D341Med (cell line): ENCODE measurements at regions not wholly inside any gene's neighbourhood (a gene's known extent, or its start where the extent isn't known, plus 50 kb on each side); places are given as distances from the start of the nearest gene placed in this dataset.

Source experiments
- DNase-seq: peaks from one replicate; pipeline ENCODE4 v3.0.0; 2012; ENCODE audit warnings: low spot score

GRCh38 chr14:84533791-84534190, 996.2 kb upstream of the FLRT2 start:
- DNase-seq: no peak

DNA sequence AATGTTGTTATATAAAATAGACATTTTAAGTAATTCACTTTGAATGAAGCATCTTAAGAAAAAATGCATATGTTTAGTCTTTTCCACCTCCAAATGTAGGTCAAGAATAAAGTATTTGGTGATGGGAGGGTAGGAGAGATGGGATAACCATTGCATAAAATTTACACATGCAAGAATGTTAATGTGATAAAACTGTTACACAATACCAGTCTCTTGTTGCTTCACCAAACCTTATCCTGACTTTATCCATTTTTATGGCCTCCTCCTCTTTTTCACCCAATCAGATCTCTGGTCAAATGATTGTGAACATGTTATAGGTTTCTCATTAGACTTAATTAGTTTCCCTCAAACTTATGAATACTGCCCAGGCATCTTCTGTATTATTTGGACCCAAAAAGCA, 994.5 kb upstream of the FLRT2 start:
- no peak for DNase-seq

DNA sequence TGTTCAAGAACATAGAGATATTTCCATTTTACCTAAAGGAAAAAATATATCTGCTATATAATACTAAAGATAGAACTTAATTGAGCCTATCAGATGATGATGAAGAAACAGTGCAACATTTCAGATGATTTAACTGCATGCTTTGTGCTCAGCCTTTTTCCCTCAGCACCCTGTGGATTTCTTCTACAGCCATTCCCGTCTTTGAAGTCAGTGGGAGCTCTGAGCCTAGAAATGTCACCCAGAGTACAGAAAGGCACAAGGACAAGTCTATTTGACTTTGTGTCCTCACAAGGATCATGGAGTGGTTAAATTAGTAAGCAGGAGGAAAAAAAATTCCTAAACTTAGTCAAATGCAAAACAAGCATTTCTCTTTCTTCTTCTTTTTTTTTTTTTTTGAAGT, 994.0 kb upstream of the FLRT2 start:
- DNase-seq: no peak

DNA sequence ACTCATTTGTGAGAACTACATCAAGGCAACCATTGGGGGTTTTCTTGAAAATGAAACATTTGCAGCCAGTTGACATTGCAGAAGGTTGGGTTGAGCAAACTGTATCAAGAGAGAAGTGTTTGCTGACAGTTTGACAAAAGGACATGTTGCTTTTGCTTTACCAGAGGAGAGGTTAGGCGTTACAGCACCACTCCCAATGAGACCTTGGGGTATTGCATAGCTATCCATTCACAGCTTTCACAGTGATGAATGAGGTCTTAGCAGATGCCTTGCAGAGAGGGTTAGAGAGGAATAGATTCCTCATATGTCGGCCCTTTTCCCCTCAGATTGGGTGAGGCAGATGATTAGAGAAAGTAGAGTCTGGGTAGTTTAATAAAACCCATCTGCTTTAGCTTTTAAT, 988.9 kb upstream of the FLRT2 start:
- no peak for DNase-seq

DNA sequence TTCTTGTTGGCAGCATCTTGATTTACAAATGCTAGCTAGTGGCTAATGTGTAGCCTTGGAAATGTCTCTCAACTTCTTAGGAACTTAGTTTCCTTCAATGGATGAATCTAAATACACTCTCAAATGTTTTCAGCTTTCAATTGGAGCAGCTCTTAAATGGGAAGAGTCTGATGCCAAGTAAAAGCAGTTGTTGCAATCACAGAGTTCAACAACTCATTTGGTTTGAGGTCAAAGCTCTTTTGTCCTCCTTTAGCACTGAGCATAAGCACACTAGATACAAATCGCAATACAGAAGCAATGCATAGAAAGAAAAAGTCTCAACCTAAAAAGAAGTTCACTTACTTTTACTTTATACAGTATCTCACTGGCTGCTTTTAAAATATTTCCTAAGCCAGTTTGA, 986.1 kb upstream of the FLRT2 start:
- no peak for DNase-seq

- no peak for DNase-seq
These were observed 985.3 kb upstream of the FLRT2 start for GRCh38 chr14:84544486-84545131.

DNA sequence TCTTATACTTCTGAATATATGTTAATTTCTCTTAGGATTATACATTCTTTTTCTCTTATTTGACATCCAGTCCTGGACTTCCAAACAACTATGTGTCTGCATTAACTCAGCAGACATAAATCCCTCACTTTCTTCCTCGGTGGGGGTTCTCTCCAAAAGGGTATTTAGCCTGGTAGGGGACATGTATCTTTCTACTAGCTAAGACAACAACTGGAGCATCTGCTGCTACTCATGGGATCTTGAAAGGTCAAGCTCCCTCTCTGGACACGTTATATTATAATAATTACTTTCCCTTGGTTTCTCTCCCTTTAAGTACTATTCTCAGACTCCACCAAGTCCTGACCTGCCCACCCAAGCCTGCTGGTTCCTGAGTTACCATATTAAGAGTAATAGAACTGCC, 983.7 kb upstream of the FLRT2 start:
- no peak for DNase-seq

- no peak for DNase-seq
These were observed 975.8 kb upstream of the FLRT2 start for GRCh38 chr14:84554136-84554535.

- DNase-seq: no peak
These were observed 974.5 kb upstream of the FLRT2 start for GRCh38 chr14:84555493-84555892.

GRCh38 chr14:84566109-84566508, 963.8 kb upstream of the FLRT2 start:
- no peak for DNase-seq

- DNase-seq: no peak
These were observed 954.3 kb upstream of the FLRT2 start for GRCh38 chr14:84575681-84576080.

GRCh38 chr14:84579292-84579691, 950.7 kb upstream of the FLRT2 start:
- no peak for DNase-seq

DNA sequence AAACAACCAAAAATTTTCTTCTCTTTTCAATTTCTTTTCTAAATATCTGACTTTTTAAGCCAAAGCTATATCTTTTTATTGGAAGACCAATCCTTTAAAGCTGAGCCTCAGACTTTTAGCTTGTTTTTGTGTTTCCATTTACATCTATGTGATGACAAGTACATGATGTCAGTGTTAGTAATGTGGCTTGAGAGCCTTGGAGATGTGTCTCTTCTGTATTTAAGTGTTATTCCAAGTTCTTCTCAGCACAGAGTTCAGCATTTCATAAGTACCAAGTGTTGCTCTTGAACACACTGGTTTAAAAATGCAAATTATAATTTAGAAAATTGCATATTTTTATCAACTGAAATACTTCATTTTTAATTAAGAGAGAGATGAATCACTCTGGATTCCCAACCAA, 948.9 kb upstream of the FLRT2 start:
- no peak for DNase-seq

DNA sequence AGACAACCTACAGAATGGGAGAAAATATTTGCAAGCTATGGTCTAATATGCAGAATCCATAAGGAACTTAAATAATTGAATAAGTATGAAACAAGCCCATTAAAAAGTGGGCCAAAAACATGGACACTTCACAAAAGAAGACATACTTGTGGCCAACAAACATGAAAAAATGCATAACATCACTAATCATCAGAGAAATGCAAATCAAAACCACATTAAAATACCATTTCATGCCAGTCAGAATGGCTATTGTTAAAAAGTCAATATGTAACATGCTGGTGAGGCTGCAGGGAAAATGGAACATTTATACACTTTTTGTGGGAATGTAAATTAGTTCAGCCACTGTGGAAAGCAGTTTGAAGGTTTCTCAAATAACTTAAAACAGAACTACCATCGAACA, 945.4 kb upstream of the FLRT2 start:
- no peak for DNase-seq

GRCh38 chr14:84591827-84592445, 938.0 kb upstream of the FLRT2 start:
- DNase-seq: no peak

GRCh38 chr14:84592770-84593169, 937.2 kb upstream of the FLRT2 start:
- DNase-seq: no peak

DNA sequence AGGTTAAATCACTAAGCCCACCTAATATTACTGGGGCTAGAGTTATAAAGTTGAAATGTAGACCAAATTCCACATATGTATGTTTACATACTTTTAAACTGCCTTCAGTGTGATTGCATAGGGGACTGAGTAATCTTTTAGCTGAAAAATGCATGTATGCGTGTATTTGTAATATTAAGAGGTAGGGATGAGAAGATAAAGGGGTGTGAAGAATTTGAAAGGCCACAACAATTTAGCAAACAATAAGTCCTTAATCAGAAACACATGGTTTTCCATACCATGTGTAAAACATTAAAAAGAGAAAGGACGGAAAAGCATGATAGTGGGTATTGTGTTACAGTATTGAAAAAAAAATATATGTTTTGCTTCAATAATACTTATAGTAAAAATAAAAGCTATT, 919.9 kb upstream of the FLRT2 start:
- no peak for DNase-seq

DNA sequence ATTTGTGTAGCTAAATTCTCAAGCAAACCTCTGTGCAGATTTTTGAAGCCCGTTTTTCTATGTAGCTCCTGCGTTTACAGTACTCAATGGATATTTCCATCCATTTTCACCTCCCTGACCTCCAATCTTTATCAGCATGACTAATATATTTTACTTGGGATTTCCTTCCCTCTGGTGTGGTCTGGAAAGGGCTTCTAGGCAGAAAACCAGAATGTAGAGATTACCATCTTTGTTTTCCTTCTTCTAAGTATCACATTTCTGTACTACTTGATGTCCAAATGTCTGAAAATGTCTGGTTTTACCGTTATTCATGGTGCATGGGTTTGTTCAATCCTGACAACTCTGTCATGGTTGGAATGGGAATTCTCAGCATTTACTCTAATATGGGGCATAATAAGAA, 907.6 kb upstream of the FLRT2 start:
- no peak for DNase-seq

DNA sequence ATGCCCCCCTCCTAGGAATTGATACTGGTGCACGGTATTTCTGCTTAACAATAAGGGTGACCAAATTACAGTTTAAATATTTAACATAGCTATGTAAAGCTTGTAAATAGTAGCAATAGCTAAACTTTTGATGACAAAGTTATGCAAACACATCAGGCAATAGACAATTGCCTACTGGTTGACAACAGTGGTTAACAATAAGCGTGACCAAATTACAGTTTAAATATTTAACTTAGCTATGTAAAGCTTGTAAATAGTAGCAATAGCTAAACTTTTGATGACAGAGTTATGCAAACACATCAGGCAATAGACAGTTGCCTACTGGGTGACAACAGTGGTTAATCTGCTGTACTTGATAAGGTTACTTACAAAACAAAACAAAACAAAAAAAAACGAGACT, 886.5 kb upstream of the FLRT2 start:
- no peak for DNase-seq

DNA sequence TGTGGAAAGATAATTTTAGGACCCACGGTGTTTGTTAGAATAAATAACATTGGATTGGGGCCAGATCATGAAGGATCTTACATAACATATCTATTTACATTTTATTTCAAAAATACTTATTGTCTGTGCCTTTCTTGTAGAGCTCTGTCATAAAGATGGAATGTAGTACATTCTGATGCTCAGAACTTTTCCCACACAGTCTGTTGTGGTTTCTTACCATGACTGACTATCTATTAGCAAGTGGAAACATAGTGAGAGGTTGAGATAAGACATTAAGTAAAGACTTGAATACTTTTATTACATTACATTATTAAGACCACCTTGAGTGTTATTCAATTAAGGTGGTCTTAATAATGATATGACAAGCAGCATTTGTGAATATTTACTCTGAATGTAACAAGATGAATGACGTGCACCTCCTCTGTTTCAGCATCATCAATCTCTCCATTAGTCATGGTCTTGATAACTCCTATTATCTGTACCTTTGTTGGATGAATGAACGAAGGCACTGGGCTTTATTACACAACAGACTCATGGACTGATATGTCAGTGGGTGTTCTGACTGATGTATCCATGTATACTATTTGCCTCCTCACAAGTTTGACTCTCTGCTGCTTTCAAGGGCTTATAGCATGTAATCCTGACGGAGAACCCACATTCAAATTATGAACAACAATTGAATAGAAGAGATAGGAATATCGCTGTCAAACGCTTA, 883.0 kb upstream of the FLRT2 start:
- DNase-seq: no peak

GRCh38 chr14:84655014-84655413, 874.9 kb upstream of the FLRT2 start:
- DNase-seq: no peak

DNA sequence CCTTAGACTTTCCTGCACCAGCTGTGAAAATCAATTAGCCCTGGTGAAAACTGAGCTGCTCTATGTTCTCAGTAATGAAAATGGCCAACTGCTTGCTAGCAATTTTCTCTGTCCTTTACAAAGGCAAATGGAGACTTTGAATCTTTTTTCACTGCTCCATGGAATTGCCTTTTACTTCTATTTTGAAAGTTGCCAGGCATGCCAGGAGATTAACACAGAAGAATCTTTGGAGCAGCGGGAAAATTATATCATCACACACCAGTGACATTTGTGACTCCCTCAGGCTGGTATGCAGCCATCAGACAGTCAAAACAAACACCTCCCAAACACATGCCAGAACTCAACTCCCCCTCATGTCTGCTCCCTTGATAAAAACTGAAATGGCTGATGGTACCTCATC, 872.0 kb upstream of the FLRT2 start:
- no peak for DNase-seq

DNA sequence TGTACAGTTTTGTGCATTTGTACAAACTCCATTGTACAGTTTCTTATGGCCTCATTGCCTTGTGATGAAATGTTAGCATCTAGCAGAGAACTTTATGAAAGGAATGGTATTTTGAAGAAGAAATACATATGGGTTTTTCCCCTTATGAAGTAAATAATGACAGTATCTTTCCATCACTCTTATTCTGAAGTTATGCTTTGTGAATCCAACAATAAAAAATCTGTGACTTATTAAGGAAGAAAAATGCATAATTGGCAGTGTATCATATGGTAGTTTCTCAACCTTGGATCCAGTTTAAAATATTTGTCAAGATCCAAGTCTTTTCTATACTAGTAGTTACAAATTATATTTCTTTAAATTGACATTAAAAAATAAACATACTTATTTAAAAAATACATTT, 859.1 kb upstream of the FLRT2 start:
- DNase-seq: no peak

DNA sequence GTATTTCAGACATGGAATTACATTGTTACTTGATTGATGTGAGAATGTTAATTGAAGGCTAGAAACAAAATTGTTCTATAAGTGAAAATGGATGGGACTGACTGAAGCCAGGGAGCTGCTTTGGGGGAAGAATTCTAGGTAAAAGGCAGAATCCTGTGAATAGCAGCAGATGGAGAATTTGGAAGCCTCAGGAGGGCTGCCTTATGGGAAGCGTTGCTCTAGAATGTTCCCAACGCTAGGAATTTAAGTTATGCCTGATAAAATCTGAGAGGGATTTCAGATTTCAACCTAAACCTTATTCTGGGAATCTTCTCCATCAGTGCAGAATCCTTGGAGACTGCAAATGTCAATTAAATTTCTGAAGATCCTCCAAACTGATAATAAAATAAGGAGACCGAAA, 858.2 kb upstream of the FLRT2 start:
- no peak for DNase-seq
